ENCODE measurements at regions not wholly inside any gene's neighbourhood (a gene's known extent, or its start where the extent isn't known, plus 50 kb on each side); places are given as distances from the start of the nearest gene placed in this dataset.

GRCh38 chr2:129604560-129604959, 374.9 kb upstream of the RAB6C start:
- TF ChIP-seq CTCF (IDR thresholded peaks at IDR 0.05) (no peak), POLR2A (IDR thresholded peaks at IDR 0.05) (no peak), POLR2AphosphoS5 (IDR thresholded peaks at IDR 0.05) (no peak)

Data from prostate gland (tissue), 2 donors.